K562 (cell line): ENCODE measurements at regions not wholly inside any gene's neighbourhood (a gene's known extent, or its start where the extent isn't known, plus 50 kb on each side); places are given as distances from the start of the nearest gene placed in this dataset.
A peak's percentile ranks its signal among the peaks of the same experiment; 100 is the strongest.

ENCODE experiments used
- FOXM1 ChIP-seq, 2 experiments: fragments of 450-650 bp in 1 of 2; sonication (generic) in 1 of 2; formaldehyde crosslinking in 1 of 2; IDR thresholded peaks; 2 replicates each; pipeline versions ENCODE4 v1.6.1 to v1.9.0; 2017 to 2022; ENCODE audit warnings: low read depth in 2 of 2, mild to moderate bottlenecking in 2 of 2, missing genetic modification reagents in 1 of 2, moderate library complexity in 1 of 2
- JUND ChIP-seq, 2 experiments: IDR thresholded peaks; 2 replicates in 1 of 2; 3 replicates in 1 of 2; pipeline ENCODE4 v1.6.1; 2011; ENCODE audit warnings: borderline replicate concordance in 2 of 2, low read depth in 2 of 2, low read length in 2 of 2, improper control_type of control experiment in 1 of 2, missing biosample characterization in 1 of 2, missing genetic modification characterization in 1 of 2, missing genetic modification reagents in 1 of 2
- KLF10 ChIP-seq: fragments of 250-450 bp; sonication (Bioruptor Pico); IDR thresholded peaks from 2 replicates; pipeline ENCODE4 v1.6.1; 2021; ENCODE audit warnings: matching md5 sums
- MAFG ChIP-seq: fragments of 450-650 bp; conservative IDR thresholded peaks from 2 replicates; pipeline ENCODE4 v1.6.1; 2016; ENCODE audit warnings: missing genetic modification characterization, missing compliant biosample characterization
- MYNN ChIP-seq, 2 experiments: sonication (generic); formaldehyde crosslinking in 1 of 2; IDR thresholded peaks; 2 replicates each; pipeline versions ENCODE4 v1.5.0 to v1.6.1; 2016 to 2020; ENCODE audit warnings: antibody characterized with exemption in 1 of 2, missing genetic modification reagents in 1 of 2
- NFIC ChIP-seq: fragments of 450-650 bp; IDR thresholded peaks from 2 replicates; pipeline ENCODE4 v1.6.1; 2017; ENCODE audit warnings: mild to moderate bottlenecking, inconsistent platforms
- NR3C1 ChIP-seq: sonication (generic); formaldehyde crosslinking; IDR thresholded peaks from 2 replicates; pipeline ENCODE4 v1.8.1; 2022; ENCODE audit warnings: missing genetic modification reagents
- SIX5 ChIP-seq, 2 experiments: IDR thresholded peaks; 2 replicates each; pipeline ENCODE4 v1.6.1; 2011; ENCODE audit warnings: low read length in 2 of 2, borderline replicate concordance in 1 of 2, low read depth in 1 of 2, mild to moderate bottlenecking in 1 of 2, moderate library complexity in 1 of 2; ENCODE audit not compliant: insufficient read depth in 1 of 2
- XRCC4 ChIP-seq: IDR thresholded peaks from one replicate; pipeline ENCODE4 v1.6.1; 2011; ENCODE audit not compliant: insufficient read depth, insufficient read length; ENCODE audit errors: extremely low read depth
- YY1 ChIP-seq, 3 experiments: IDR thresholded peaks; 2 replicates each; pipeline ENCODE4 v1.6.1; 2011; ENCODE audit warnings: low read length in 2 of 3, mild to moderate bottlenecking in 2 of 3, moderate library complexity in 2 of 3, borderline replicate concordance in 1 of 3, control low read depth in 1 of 3, low read depth in 1 of 3; ENCODE audit not compliant: insufficient read depth in 3 of 3, insufficient replicate concordance in 2 of 3, control insufficient read depth in 1 of 3, insufficient read length in 1 of 3; ENCODE audit errors: extremely low read depth in 1 of 3
- ZFP30 ChIP-seq: fragments of 250-450 bp; sonication (Bioruptor Pico); IDR thresholded peaks from 2 replicates; pipeline ENCODE4 v1.8.0; 2022; ENCODE audit warnings: moderate library complexity, mild to moderate bottlenecking, inconsistent platforms, borderline replicate concordance
- TF ChIP-seq, protein P1 (sequence below): sonication (generic); formaldehyde crosslinking; IDR thresholded peaks from 2 replicates; pipeline ENCODE4 v1.8.1; 2023; ENCODE audit warnings: mild to moderate bottlenecking, missing genetic modification reagents
- TF ChIP-seq, protein P2 (sequence below): IDR thresholded peaks from 2 replicates; pipeline ENCODE4 v1.6.1; 2016; ENCODE audit warnings: missing genetic modification characterization, missing compliant biosample characterization
- TF ChIP-seq, protein P3 (sequence below): fragments of 450-650 bp; IDR thresholded peaks from 2 replicates; pipeline ENCODE4 v1.6.1; 2016; ENCODE audit warnings: missing biosample characterization, missing genetic modification characterization
- TF ChIP-seq, protein P4 (sequence below): fragments of 450-650 bp; conservative IDR thresholded peaks from 2 replicates; pipeline ENCODE4 v1.6.1; 2016; ENCODE audit warnings: missing genetic modification characterization, low read depth, mild to moderate bottlenecking, missing compliant biosample characterization, moderate library complexity
- TF ChIP-seq, protein P5 (sequence below): fragments of 250-450 bp; sonication (Bioruptor Pico); IDR thresholded peaks from 2 replicates; pipeline ENCODE4 v1.8.0; 2022; ENCODE audit warnings: inconsistent platforms

DNA sequence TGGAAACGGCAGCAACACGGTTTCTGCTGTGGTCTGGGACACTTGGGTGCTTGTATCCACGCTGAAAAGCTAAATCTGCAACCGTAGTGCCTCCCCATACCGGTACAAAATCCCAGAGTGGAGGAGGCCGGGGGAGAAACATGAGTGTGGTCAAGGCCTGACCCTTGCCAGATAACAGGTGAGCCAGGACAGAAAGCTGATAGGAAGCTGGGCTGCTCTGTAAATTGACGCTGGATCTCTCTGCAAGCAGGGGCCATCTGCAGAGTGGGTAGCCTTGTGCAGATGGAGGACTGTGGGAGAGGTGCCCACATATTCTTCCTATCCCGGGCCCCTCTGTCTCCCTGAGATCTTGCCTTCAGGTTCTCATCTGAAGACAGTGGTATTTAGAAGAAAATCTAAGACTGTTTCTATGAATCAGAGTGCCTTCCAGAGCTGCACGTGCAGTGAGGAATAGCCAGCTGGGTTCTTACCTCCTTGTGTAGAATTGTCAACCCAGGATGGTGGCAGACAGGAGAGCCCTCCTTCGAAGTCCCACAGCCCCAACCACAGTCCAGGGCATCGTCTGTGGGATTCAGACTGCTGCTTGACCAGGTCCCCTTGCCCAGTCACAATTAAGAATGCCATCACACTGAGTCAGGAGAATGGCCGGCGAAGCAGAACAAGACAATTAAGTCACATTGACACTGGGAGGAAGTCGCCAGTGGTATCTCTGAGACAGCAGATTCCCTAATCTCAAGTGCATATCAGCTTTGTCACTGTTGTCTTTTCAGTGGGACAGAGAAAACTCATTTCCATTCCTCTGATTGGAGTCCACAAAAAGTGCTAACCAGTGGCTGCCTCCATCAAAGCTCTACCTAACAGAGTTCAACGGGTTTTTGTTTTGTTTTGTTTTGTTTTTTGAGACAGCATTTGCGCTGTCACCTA is 100.0 kb upstream of the RIPOR2 start (continued):
- TF ChIP-seq, protein P1, sequence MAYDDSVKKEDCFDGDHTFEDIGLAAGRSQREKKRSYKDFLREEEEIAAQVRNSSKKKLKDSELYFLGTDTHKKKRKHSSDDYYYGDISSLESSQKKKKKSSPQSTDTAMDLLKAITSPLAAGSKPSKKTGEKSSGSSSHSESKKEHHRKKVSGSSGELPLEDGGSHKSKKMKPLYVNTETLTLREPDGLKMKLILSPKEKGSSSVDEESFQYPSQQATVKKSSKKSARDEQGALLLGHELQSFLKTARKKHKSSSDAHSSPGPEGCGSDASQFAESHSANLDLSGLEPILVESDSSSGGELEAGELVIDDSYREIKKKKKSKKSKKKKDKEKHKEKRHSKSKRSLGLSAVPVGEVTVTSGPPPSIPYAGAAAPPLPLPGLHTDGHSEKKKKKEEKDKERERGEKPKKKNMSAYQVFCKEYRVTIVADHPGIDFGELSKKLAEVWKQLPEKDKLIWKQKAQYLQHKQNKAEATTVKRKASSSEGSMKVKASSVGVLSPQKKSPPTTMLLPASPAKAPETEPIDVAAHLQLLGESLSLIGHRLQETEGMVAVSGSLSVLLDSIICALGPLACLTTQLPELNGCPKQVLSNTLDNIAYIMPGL (CRISPR knock-in tag) = no peak
- TF ChIP-seq, protein P2, sequence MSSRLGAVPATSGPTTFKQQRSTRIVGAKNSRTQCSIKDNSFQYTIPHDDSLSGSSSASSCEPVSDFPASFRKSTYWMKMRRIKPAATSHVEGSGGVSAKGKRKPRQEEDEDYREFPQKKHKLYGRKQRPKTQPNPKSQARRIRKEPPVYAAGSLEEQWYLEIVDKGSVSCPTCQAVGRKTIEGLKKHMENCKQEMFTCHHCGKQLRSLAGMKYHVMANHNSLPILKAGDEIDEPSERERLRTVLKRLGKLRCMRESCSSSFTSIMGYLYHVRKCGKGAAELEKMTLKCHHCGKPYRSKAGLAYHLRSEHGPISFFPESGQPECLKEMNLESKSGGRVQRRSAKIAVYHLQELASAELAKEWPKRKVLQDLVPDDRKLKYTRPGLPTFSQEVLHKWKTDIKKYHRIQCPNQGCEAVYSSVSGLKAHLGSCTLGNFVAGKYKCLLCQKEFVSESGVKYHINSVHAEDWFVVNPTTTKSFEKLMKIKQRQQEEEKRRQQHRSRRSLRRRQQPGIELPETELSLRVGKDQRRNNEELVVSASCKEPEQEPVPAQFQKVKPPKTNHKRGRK (tag) = no peak
- TF ChIP-seq YY1 (IDR thresholded peaks at IDR 0.05; ENCODE audit: borderline replicate concordance in 1 of 3, control insufficient read depth in 1 of 3, extremely low read depth in 1 of 3, insufficient read depth in 3 of 3, insufficient read length in 1 of 3, insufficient replicate concordance in 2 of 3, low read depth in 1 of 3, low read length in 2 of 3) (peak in 1 of 3 experiments; percentile 43), MYNN (IDR thresholded peaks at IDR 0.05) (no peak), MYNN (CRISPR knock-in tag; IDR thresholded peaks at IDR 0.05) (no peak), ZFP30 (CRISPR knock-in tag) (no peak), NR3C1 (no peak), XRCC4 (no peak), KLF10 (CRISPR knock-in tag) (no peak), MAFG (tag) (peak; percentile 97), NFIC (no peak), SIX5 (IDR thresholded peaks at IDR 0.05; ENCODE audit: borderline replicate concordance in 1 of 2, insufficient read depth in 1 of 2, low read depth in 1 of 2, low read length in 2 of 2) (no peak), JUND (IDR thresholded peaks at IDR 0.05; ENCODE audit: borderline replicate concordance, low read depth, low read length) (peak; percentile 67; the same call in 1 of the 2 replicates), JUND (tag; IDR thresholded peaks at IDR 0.05; ENCODE audit: borderline replicate concordance, low read depth, low read length) (peak; percentile 77; the same call in 2 of the 3 replicates), FOXM1 (IDR thresholded peaks at IDR 0.05; ENCODE audit: low read depth) (peak; percentile 91), FOXM1 (CRISPR knock-in tag; IDR thresholded peaks at IDR 0.05; ENCODE audit: low read depth) (no peak)
- TF ChIP-seq, protein P3, sequence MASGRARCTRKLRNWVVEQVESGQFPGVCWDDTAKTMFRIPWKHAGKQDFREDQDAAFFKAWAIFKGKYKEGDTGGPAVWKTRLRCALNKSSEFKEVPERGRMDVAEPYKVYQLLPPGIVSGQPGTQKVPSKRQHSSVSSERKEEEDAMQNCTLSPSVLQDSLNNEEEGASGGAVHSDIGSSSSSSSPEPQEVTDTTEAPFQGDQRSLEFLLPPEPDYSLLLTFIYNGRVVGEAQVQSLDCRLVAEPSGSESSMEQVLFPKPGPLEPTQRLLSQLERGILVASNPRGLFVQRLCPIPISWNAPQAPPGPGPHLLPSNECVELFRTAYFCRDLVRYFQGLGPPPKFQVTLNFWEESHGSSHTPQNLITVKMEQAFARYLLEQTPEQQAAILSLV = no peak
- TF ChIP-seq, protein P4, sequence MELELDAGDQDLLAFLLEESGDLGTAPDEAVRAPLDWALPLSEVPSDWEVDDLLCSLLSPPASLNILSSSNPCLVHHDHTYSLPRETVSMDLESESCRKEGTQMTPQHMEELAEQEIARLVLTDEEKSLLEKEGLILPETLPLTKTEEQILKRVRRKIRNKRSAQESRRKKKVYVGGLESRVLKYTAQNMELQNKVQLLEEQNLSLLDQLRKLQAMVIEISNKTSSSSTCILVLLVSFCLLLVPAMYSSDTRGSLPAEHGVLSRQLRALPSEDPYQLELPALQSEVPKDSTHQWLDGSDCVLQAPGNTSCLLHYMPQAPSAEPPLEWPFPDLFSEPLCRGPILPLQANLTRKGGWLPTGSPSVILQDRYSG (tag) = no peak; the same call in 1 of the 2 replicates
- TF ChIP-seq, protein P5, sequence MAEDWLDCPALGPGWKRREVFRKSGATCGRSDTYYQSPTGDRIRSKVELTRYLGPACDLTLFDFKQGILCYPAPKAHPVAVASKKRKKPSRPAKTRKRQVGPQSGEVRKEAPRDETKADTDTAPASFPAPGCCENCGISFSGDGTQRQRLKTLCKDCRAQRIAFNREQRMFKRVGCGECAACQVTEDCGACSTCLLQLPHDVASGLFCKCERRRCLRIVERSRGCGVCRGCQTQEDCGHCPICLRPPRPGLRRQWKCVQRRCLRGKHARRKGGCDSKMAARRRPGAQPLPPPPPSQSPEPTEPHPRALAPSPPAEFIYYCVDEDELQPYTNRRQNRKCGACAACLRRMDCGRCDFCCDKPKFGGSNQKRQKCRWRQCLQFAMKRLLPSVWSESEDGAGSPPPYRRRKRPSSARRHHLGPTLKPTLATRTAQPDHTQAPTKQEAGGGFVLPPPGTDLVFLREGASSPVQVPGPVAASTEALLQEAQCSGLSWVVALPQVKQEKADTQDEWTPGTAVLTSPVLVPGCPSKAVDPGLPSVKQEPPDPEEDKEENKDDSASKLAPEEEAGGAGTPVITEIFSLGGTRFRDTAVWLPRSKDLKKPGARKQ = no peak
